Neuronal stem cell (in vitro differentiated cells): ENCODE measurements at regions not wholly inside any gene's neighbourhood (a gene's known extent, or its start where the extent isn't known, plus 50 kb on each side); places are given as distances from the start of the nearest gene placed in this dataset.

Experiments
- DNase-seq: peaks from one replicate; pipeline ENCODE4 v3.0.0-alpha.2; 2013; ENCODE audit warnings: low spot score
- H2AFZ ChIP-seq: one replicate; pipeline ENCODE4 v1.6.1; 2013; ENCODE audit warnings: mild to moderate bottlenecking, low read length, inconsistent platforms
- H2AK5ac ChIP-seq: 2 replicates; pipeline ENCODE4 v1.6.1; 2013; ENCODE audit warnings: low read depth, mild to moderate bottlenecking, inconsistent platforms, low read length, moderate library complexity, mixed read lengths
- H2BK120ac ChIP-seq: 2 replicates; pipeline ENCODE4 v1.6.1; 2013; ENCODE audit warnings: low read depth, mild to moderate bottlenecking, inconsistent platforms, low read length, moderate library complexity, mixed read lengths
- H2BK12ac ChIP-seq: one replicate; pipeline ENCODE4 v1.6.1; 2013; ENCODE audit warnings: low read length, inconsistent platforms
- H2BK15ac ChIP-seq: 2 replicates; pipeline ENCODE4 v1.6.1; 2013; ENCODE audit warnings: mild to moderate bottlenecking, low read length, inconsistent platforms, mixed read lengths
- H2BK5ac ChIP-seq: one replicate; pipeline ENCODE4 v1.6.1; 2013; ENCODE audit warnings: inconsistent platforms, mild to moderate bottlenecking, low read length, moderate library complexity
- H3K14ac ChIP-seq: one replicate; pipeline ENCODE4 v1.6.1; 2013; ENCODE audit warnings: low read length, inconsistent platforms
- H3K18ac ChIP-seq: 2 replicates; pipeline ENCODE4 v1.6.1; 2013; ENCODE audit warnings: low read length, inconsistent platforms
- H3K23ac ChIP-seq: 2 replicates; pipeline ENCODE4 v1.6.1; 2013; ENCODE audit warnings: low read depth, mild to moderate bottlenecking, mixed read lengths, low read length, inconsistent platforms; ENCODE audit not compliant: poor library complexity
- H3K27ac ChIP-seq: replicated peaks from 3 replicates; pipeline ENCODE4 v1.5.1; 2013; ENCODE audit warnings: low read length, inconsistent platforms
- H3K27me3 ChIP-seq, 3 experiments: 2 replicates each; pipeline ENCODE4 v1.6.1; 2013; ENCODE audit warnings: low read length in 3 of 3, mild to moderate bottlenecking in 2 of 3, inconsistent platforms in 1 of 3, low read depth in 1 of 3, mixed read lengths in 1 of 3, moderate library complexity in 1 of 3; ENCODE audit not compliant: control insufficient read depth in 3 of 3, insufficient read depth in 3 of 3
- H3K36me3 ChIP-seq, 2 donors: replicated peaks in 1 of 2; 2 replicates each; pipeline ENCODE4 v1.6.1; 2013; ENCODE audit warnings: low read length in 2 of 2; ENCODE audit not compliant: control insufficient read depth in 2 of 2, insufficient read depth in 2 of 2
- H3K4ac ChIP-seq: 2 replicates; pipeline ENCODE4 v1.6.1; 2013; ENCODE audit warnings: inconsistent platforms, mild to moderate bottlenecking, low read length, moderate library complexity
- H3K4me1 ChIP-seq, 2 donors: 1 replicate in 1 of 2; 2 replicates in 1 of 2; pipeline ENCODE4 v1.6.1; 2013; ENCODE audit warnings: low read length in 2 of 2, low read depth in 1 of 2; ENCODE audit not compliant: control insufficient read depth in 2 of 2, insufficient read depth in 1 of 2
- H3K4me2 ChIP-seq: one replicate; pipeline ENCODE4 v1.6.1; 2013; ENCODE audit warnings: mild to moderate bottlenecking, low read length, inconsistent platforms; ENCODE audit not compliant: insufficient read depth, poor library complexity, severe bottlenecking
- H3K4me3 ChIP-seq, 2 donors: 2 replicates each; pipeline ENCODE4 v1.5.1; 2013; ENCODE audit warnings: low read length in 2 of 2, mild to moderate bottlenecking in 2 of 2, inconsistent platforms in 1 of 2, moderate library complexity in 1 of 2
- H3K79me1 ChIP-seq: one replicate; pipeline ENCODE4 v1.6.1; 2013; ENCODE audit warnings: low read depth, mild to moderate bottlenecking, inconsistent platforms, low read length, moderate library complexity
- H3K9ac ChIP-seq: one replicate; pipeline ENCODE4 v1.6.1; 2013; ENCODE audit warnings: mild to moderate bottlenecking, low read depth, low read length, inconsistent platforms; ENCODE audit not compliant: poor library complexity
- H3K9me3 ChIP-seq, 2 donors: replicated peaks in 1 of 2; 2 replicates each; pipeline versions ENCODE3 to v1.6.1; 2013; ENCODE audit warnings: low read length in 2 of 2, mild to moderate bottlenecking in 2 of 2, inconsistent platforms in 1 of 2, low read depth in 1 of 2, mixed read lengths in 1 of 2, moderate library complexity in 1 of 2; ENCODE audit not compliant: control insufficient read depth in 2 of 2, insufficient read depth in 1 of 2
- H4K8ac ChIP-seq: one replicate; pipeline ENCODE4 v1.6.1; 2013; ENCODE audit warnings: low read depth, mild to moderate bottlenecking, inconsistent platforms, low read length, moderate library complexity
- H4K91ac ChIP-seq: one replicate; pipeline ENCODE4 v1.6.1; 2013; ENCODE audit warnings: low read length, low read depth, mild to moderate bottlenecking, inconsistent platforms; ENCODE audit not compliant: poor library complexity
- WGBS, 2 donors: extraction: QIAGEN DNeasy Blood & Tissue Kit; methylation state at CpG; one replicate each; pipeline ENCODE4 v1.1.7; 2013; ENCODE audit warnings: missing lambda C conversion rate in 2 of 2, mixed read lengths in 1 of 2; ENCODE audit not compliant: insufficient read length in 2 of 2, insufficient replicate concordance in 1 of 2; ENCODE audit errors: extremely low coverage in 2 of 2; 5-methylcytosine and 5-hydroxymethylcytosine counted together

DNA sequence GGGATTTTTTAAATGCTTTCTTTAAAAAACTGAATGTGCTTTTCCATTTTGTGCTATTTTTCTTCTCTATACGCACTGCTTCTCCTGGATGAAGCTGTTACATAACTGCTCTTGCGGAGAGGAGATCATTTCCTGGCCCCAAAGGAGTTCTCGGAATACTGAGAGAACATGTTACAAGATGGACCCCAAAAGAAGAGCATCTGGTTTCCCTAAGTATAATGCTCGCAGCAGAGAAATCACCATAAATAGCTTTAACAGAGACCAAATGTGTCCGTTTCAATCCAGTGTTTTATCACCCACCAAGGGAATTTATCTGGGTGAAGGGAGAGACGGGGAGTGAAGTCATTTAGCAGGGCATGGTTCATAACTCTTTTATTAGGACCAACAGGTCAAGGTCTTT, 80.1 kb downstream of the RBM43 start:
- H3K23ac ChIP-seq: no peak overlapping the region
- H4K8ac ChIP-seq: no peak overlapping the region
- no peak overlapping the region for H3K27ac ChIP-seq
- H3K4me3 ChIP-seq: no peak overlapping the region
- H4K91ac ChIP-seq: no peak overlapping the region
- H2AFZ ChIP-seq: no peak overlapping the region
- no peak overlapping the region for H2AK5ac ChIP-seq
- no peaks in the 10 kb centered on the region for H3K36me3 ChIP-seq
- H3K27me3 ChIP-seq: no peaks in the 10 kb centered on the region
- H3K18ac ChIP-seq: no peak overlapping the region
- no peak overlapping the region for H3K4me2 ChIP-seq
- no CpG with 5 or more reads among the region's 6 CpGs for WGBS, 2 donors
- H3K14ac ChIP-seq: no peak overlapping the region
- no peaks in the 10 kb centered on the region for H3K79me1 ChIP-seq
- no peak overlapping the region for H2BK120ac ChIP-seq
- no peak overlapping the region for H2BK15ac ChIP-seq
- H2BK5ac ChIP-seq: no peak overlapping the region
- H3K9me3 ChIP-seq: no peaks in the 10 kb centered on the region
- H3K4ac ChIP-seq: no peak overlapping the region
- no peak overlapping the region for H2BK12ac ChIP-seq
- no peaks in the 10 kb centered on the region for H3K4me1 ChIP-seq
- DNase-seq: no peak
- H3K9ac ChIP-seq: no peak overlapping the region

GRCh38 chr2:151180123-151180522, 81.5 kb downstream of the RBM43 start:
- no peak overlapping the region for H4K8ac ChIP-seq
- H3K9ac ChIP-seq: no peak overlapping the region
- no peak overlapping the region for H2BK15ac ChIP-seq
- H3K4me1 ChIP-seq: peaks cover 0 to 3% of the 10 kb centered on the region in 2 donors
- WGBS, 2 donors: no CpG with 5 or more reads among the region's 3 CpGs
- no peak overlapping the region for H2AFZ ChIP-seq
- H3K4me3 ChIP-seq: no peak overlapping the region
- no peak overlapping the region for H2BK5ac ChIP-seq
- no peak overlapping the region for H3K4me2 ChIP-seq
- H2AK5ac ChIP-seq: no peak overlapping the region
- H4K91ac ChIP-seq: no peak overlapping the region
- H3K9me3 ChIP-seq: no peaks in the 10 kb centered on the region
- no peak overlapping the region for H2BK12ac ChIP-seq
- H3K23ac ChIP-seq: no peak overlapping the region
- H3K79me1 ChIP-seq: no peaks in the 10 kb centered on the region
- no peaks in the 10 kb centered on the region for H3K27me3 ChIP-seq
- H3K4ac ChIP-seq: no peak overlapping the region
- no peak for DNase-seq
- no peaks in the 10 kb centered on the region for H3K36me3 ChIP-seq
- H2BK120ac ChIP-seq: no peak overlapping the region
- no peak overlapping the region for H3K14ac ChIP-seq
- no peak overlapping the region for H3K27ac ChIP-seq
- H3K18ac ChIP-seq: no peak overlapping the region

- Histone ChIP-seq H3K4me1 (peaks cover 0 to 3% of the 10 kb centered on the region in 2 donors), H3K27ac (no peak overlapping the region)
Observed at GRCh38 chr2:151178207-151178606, 83.5 kb downstream of the RBM43 start.

DNA sequence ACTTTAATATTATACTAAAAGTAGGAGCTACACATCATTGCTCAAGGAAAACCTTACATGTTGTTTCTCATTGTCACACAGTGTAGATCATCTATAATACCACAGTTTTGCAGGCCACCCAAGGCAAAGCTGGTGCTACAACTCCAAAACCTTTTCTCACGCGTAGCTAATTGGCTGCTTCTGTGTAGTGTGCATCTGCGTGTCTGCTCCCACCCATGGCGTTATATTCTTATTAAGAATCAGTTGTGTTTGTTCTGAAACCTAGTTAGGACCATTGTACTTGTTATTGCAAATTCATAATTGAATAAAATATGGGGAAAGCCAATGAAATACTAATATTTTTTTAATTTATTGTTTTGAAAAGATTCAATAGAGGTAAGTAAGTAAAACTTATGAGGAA, 83.9 kb downstream of the RBM43 start:
- Histone ChIP-seq H2AFZ (no peak overlapping the region), H3K36me3 (no peaks in the 10 kb centered on the region), H3K27me3 (peaks cover 0 to 6% (median 0%) of the 10 kb centered on the region in 3 experiments), H3K23ac (no peak overlapping the region), H3K18ac (no peak overlapping the region), H2BK5ac (no peak overlapping the region), H3K27ac (no peak overlapping the region), H3K14ac (no peak overlapping the region), H2BK120ac (no peak overlapping the region), H2AK5ac (no peak overlapping the region), H2BK15ac (no peak overlapping the region), H3K4me3 (no peak overlapping the region), H2BK12ac (no peak overlapping the region), H3K9ac (no peak overlapping the region), H3K79me1 (no peaks in the 10 kb centered on the region), H3K4ac (no peak overlapping the region), H4K91ac (no peak overlapping the region), H3K4me1 (peaks cover 0 to 3% of the 10 kb centered on the region in 2 donors), H4K8ac (no peak overlapping the region), H3K4me2 (no peak overlapping the region), H3K9me3 (no peaks in the 10 kb centered on the region)
- WGBS, 2 donors: no CpG with 5 or more reads among the region's 4 CpGs
- DNase-seq: no peak

More at GRCh38 chr2:151178207-151178606, 83.5 kb downstream of the RBM43 start:
- H2BK120ac ChIP-seq: no peak overlapping the region
- no peak overlapping the region for H2AK5ac ChIP-seq
- H2AFZ ChIP-seq: no peak overlapping the region
- H3K14ac ChIP-seq: no peak overlapping the region
- DNase-seq: no peak
- H3K9ac ChIP-seq: no peak overlapping the region
- no CpG with 5 or more reads among the region's 5 CpGs for WGBS, 2 donors
- no peak overlapping the region for H4K8ac ChIP-seq
- H3K27me3 ChIP-seq: peaks cover 0 to 6% (median 0%) of the 10 kb centered on the region in 3 experiments
- no peaks in the 10 kb centered on the region for H3K79me1 ChIP-seq
- no peak overlapping the region for H3K4ac ChIP-seq
- H2BK12ac ChIP-seq: no peak overlapping the region
- H3K4me2 ChIP-seq: no peak overlapping the region
- no peak overlapping the region for H3K4me3 ChIP-seq
- H3K18ac ChIP-seq: no peak overlapping the region
- H2BK5ac ChIP-seq: no peak overlapping the region
- no peak overlapping the region for H4K91ac ChIP-seq
- H3K36me3 ChIP-seq: no peaks in the 10 kb centered on the region
- H3K9me3 ChIP-seq: no peaks in the 10 kb centered on the region
- no peak overlapping the region for H3K23ac ChIP-seq
- H2BK15ac ChIP-seq: no peak overlapping the region
